ENCODE measurements at regions not wholly inside any gene's neighbourhood (a gene's known extent, or its start where the extent isn't known, plus 50 kb on each side); places are given as distances from the start of the nearest gene placed in this dataset.

DNA sequence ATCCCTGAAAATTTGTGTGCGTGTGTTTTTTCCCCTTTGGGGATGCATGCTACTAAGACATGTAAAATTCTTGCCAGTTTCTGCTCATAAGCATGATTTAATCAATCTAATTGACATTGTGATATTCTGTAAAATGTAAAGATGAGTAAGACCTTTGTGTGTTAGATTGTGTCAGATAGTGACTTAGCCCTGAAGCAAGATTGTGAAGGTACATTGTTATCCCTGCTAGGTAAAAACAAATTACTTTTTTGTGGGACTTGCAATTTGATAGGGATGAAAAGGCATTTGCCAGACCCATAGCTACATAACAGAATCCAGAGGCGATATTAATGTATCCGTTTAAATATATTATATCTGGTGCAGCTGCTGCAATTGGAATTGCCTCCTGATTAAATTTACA is 338.0 kb downstream of the RWDD3 start:
- TF ChIP-seq HDGF (IDR thresholded peaks at IDR 0.05) (no peak), PTRF (tag; IDR thresholded peaks at IDR 0.05) (no peak), NCOA6 (IDR thresholded peaks at IDR 0.05) (no peak), EGR1 (conservative IDR thresholded peaks at IDR 0.05) (no peak)
